ENCODE measurements at regions not wholly inside any gene's neighbourhood (a gene's known extent, or its start where the extent isn't known, plus 50 kb on each side); places are given as distances from the start of the nearest gene placed in this dataset.

- DNase-seq (ENCODE audit: low read depth), result no peak
- H3K4me3 ChIP-seq (ENCODE audit: low read depth, low read length), result no peak overlapping the region
- no peak for TF ChIP-seq CTCF (IDR thresholded peaks at IDR 0.05; ENCODE audit: control insufficient read depth, extremely low read depth, insufficient read depth)
Measured at GRCh38 chr12:33639975-33640374, 200.4 kb upstream of the SYT10 start.

DNA sequence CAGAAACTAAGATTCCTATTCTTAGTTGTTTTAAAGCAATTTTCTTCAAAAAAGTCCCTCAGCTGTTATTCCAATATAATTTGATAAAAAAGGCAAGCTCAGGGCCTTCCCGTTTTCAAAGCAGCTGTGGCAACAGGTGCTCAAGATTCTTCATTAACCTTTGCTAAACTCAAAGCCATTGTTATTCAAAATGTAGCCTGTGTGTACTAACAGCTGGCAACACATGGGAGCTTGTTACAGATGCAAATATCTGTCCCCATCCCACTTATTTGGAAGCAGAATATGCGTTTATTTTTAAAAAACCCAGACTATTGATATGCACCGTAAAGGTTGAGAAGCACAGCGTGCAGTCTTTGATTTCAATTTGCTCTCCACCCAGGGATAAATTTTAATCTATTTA is 210.4 kb upstream of the SYT10 start:
- no peak for TF ChIP-seq CTCF (IDR thresholded peaks at IDR 0.05; ENCODE audit: control insufficient read depth, extremely low read depth, insufficient read depth)
- no peak overlapping the region for H3K4me3 ChIP-seq (ENCODE audit: low read depth, low read length)
- no peak for DNase-seq (ENCODE audit: low read depth)

- H3K4me3 ChIP-seq (ENCODE audit: low read depth, low read length), result no peak overlapping the region
- DNase-seq (ENCODE audit: low read depth), result no peak
- no peak for TF ChIP-seq CTCF (IDR thresholded peaks at IDR 0.05; ENCODE audit: control insufficient read depth, extremely low read depth, insufficient read depth)
Measured at GRCh38 chr12:33650832-33651231, 211.2 kb upstream of the SYT10 start.

GRCh38 chr12:33653362-33653761 is 213.7 kb upstream of the SYT10 start:
- no peak for TF ChIP-seq CTCF (IDR thresholded peaks at IDR 0.05; ENCODE audit: control insufficient read depth, extremely low read depth, insufficient read depth)
- H3K4me3 ChIP-seq (ENCODE audit: low read depth, low read length), result no peak overlapping the region
- DNase-seq (ENCODE audit: low read depth), result no peak

DNA sequence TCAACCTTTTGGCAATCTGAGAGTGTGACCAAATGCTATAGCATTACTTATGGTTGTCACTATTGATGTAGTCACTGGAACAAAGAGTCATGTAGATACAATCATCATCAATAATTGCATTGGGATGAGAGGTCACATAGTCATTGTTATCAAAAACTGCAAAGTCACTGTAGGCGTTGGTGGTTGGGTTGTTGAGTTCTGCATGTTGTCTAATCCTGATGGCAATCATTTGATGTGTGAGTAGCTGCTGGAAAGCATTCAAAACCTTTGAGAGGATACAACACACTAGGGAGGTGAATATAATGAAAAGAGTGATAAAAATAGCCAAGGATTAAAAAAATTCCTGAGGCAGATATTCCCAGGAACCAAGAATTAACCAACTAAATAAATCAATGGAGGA is 214.7 kb upstream of the SYT10 start:
- DNase-seq (ENCODE audit: low read depth), result no peak
- no peak for TF ChIP-seq CTCF (IDR thresholded peaks at IDR 0.05; ENCODE audit: control insufficient read depth, extremely low read depth, insufficient read depth)
- H3K4me3 ChIP-seq (ENCODE audit: low read depth, low read length), result no peak overlapping the region

GRCh38 chr12:33663000-33663654 is 223.5 kb upstream of the SYT10 start:
- DNase-seq (ENCODE audit: low read depth), result no peak
- TF ChIP-seq CTCF (IDR thresholded peaks at IDR 0.05; ENCODE audit: control insufficient read depth, extremely low read depth, insufficient read depth), result no peak

GRCh38 chr12:33669349-33669748 is 229.7 kb upstream of the SYT10 start:
- no peak overlapping the region for H3K4me3 ChIP-seq (ENCODE audit: low read depth, low read length)
- no peak for TF ChIP-seq CTCF (IDR thresholded peaks at IDR 0.05; ENCODE audit: control insufficient read depth, extremely low read depth, insufficient read depth)
- DNase-seq (ENCODE audit: low read depth), result no peak

More at GRCh38 chr12:33663000-33663654, 223.5 kb upstream of the SYT10 start:
- H3K4me3 ChIP-seq (ENCODE audit: low read depth, low read length), result no peak overlapping the region

Data from LNCaP clone FGC (cell line).